ENCODE measurements at regions not wholly inside any gene's neighbourhood (a gene's known extent, or its start where the extent isn't known, plus 50 kb on each side); places are given as distances from the start of the nearest gene placed in this dataset.
A peak's percentile ranks its signal among the peaks of the same experiment; 100 is the strongest.

DNA sequence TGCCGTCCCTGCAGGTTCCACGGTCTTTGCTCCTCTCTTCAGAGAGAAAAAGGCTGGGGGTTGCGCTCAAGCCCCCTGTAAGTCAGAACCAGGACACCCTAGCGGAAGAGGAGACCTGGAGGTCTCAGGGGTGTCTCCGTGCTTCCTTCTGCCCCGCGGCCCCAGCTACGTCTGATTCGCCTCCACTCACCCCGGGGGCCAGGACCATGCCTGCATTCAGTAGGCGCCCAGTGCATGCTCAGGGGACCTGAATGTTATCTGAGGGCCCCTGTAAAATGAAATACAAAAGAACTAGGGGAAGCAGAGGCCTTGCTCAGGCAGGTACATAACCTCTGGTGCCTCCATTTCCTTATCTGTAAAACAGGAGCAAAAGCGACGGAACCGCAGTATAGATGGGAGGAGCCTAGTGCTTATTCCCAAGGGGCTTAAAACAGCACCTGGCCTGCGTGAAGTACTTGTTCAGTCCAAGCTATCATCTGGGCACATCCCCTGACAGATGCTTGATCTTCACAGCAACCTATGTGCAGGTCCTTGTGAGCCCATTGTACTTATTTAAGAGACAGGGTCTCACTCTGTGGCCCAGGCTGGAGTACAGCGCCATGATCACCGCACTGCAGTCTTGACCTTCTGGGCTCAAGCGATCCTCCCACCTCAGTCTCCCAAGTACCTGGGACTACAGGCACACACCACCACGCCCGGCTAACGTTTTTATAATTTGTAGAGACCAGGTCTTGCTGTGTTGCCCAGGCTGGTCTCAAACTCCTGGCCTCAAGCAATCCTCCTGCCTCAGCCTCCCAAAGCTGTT is 110.3 kb upstream of the NCOR2 start:
- no peaks in the 10 kb centered on the region for H3K23me2 ChIP-seq (ENCODE audit: insufficient read length, low read depth, low read length, poor library complexity, severe bottlenecking)
- H2BK15ac ChIP-seq (ENCODE audit: low read depth, low read length): no peak overlapping the region
- no peak overlapping the region for H3K4ac ChIP-seq (ENCODE audit: low read depth, low read length)
- no peak for DNase-seq
- H2AFZ ChIP-seq (ENCODE audit: low read length): no peak overlapping the region
- no peak overlapping the region for H2BK120ac ChIP-seq (ENCODE audit: low read depth, low read length, poor library complexity, severe bottlenecking)
- no peaks in the 10 kb centered on the region for H3K79me2 ChIP-seq (ENCODE audit: insufficient read depth, low read length)
- no peak overlapping the region for H2BK20ac ChIP-seq (ENCODE audit: low read depth, low read length, poor library complexity, severe bottlenecking)
- Mint-ChIP-seq H3K4me1 (peaks cover 4 to 24% of the 10 kb centered on the region in 2 experiments), H3K27ac (peak overlapping the region in 1 of 3 experiments; percentile 95; a peak in 2 of 7 replicates), H3K4me3 (no peak overlapping the region; a peak in 1 of 5 replicates), H3K9me3 (peaks cover 0 to 2% of the 10 kb centered on the region in 2 experiments; a peak in 2 of 5 replicates), H3K27me3 (ENCODE audit: low read depth) (peaks cover 2% of the 10 kb centered on the region), H3K36me3 (ENCODE audit: insufficient read depth in 1 of 3, low read depth in 3 of 3) (no peaks in the 10 kb centered on the region)
- H4K8ac ChIP-seq (replicated peaks; ENCODE audit: insufficient read length, low read depth, low read length): no peak overlapping the region
- H3K4me2 ChIP-seq (ENCODE audit: insufficient read depth, insufficient read length, low read length): no peak overlapping the region
- no peak overlapping the region for H4K91ac ChIP-seq (ENCODE audit: insufficient read length, low read depth, low read length)
- H3K14ac ChIP-seq (ENCODE audit: insufficient read depth, low read length): no peak overlapping the region
- no peak overlapping the region for H2BK5ac ChIP-seq (ENCODE audit: insufficient read length, low read length)
- no peak overlapping the region for H4K5ac ChIP-seq (ENCODE audit: insufficient read length, low read depth, low read length)
- no peak overlapping the region for H2BK12ac ChIP-seq (ENCODE audit: insufficient read length, low read depth, low read length)
- H3K27ac ChIP-seq (ENCODE audit: insufficient read length, low read depth, low read length): no peak overlapping the region
- H2AK5ac ChIP-seq (ENCODE audit: insufficient read length, low read length): no peak overlapping the region
- no peaks in the 10 kb centered on the region for H3K27me3 ChIP-seq (ENCODE audit: insufficient read depth, low read length)
- no peak overlapping the region for H3T11ph ChIP-seq (ENCODE audit: low read length)
- H4K20me1 ChIP-seq (ENCODE audit: control insufficient read depth, insufficient read depth, insufficient read length): no peaks in the 10 kb centered on the region
- H3K23ac ChIP-seq (ENCODE audit: insufficient read length, low read depth, low read length): no peak overlapping the region
- no peaks in the 10 kb centered on the region; the same call in 1 of the 2 replicates for H3K4me1 ChIP-seq (ENCODE audit: insufficient read depth, low read length)
- no peak overlapping the region for H3K9ac ChIP-seq (ENCODE audit: extremely low read depth, insufficient read length, low read length)
- no CpG with 5 or more reads among the region's 21 CpGs for WGBS (ENCODE audit: extremely low coverage, insufficient read length, low lambda C conversion rate)
- H3K79me1 ChIP-seq (ENCODE audit: insufficient read depth, low read depth, low read length, poor library complexity, severe bottlenecking): no peaks in the 10 kb centered on the region
- TF ChIP-seq, protein P1, sequence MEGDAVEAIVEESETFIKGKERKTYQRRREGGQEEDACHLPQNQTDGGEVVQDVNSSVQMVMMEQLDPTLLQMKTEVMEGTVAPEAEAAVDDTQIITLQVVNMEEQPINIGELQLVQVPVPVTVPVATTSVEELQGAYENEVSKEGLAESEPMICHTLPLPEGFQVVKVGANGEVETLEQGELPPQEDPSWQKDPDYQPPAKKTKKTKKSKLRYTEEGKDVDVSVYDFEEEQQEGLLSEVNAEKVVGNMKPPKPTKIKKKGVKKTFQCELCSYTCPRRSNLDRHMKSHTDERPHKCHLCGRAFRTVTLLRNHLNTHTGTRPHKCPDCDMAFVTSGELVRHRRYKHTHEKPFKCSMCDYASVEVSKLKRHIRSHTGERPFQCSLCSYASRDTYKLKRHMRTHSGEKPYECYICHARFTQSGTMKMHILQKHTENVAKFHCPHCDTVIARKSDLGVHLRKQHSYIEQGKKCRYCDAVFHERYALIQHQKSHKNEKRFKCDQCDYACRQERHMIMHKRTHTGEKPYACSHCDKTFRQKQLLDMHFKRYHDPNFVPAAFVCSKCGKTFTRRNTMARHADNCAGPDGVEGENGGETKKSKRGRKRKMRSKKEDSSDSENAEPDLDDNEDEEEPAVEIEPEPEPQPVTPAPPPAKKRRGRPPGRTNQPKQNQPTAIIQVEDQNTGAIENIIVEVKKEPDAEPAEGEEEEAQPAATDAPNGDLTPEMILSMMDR (conservative IDR thresholded peaks at IDR 0.05): no peak
- H3K18ac ChIP-seq (ENCODE audit: insufficient read length, low read depth, low read length): no peak overlapping the region
- no peaks in the 10 kb centered on the region for H3K9me3 ChIP-seq (ENCODE audit: control insufficient read depth, low read depth, low read length)
- no peak overlapping the region for H3K56ac ChIP-seq (ENCODE audit: insufficient read length, low read depth, low read length)

All from H9 (cell line).